ENCODE measurements at regions not wholly inside any gene's neighbourhood (a gene's known extent, or its start where the extent isn't known, plus 50 kb on each side); places are given as distances from the start of the nearest gene placed in this dataset.
A peak's percentile ranks its signal among the peaks of the same experiment; 100 is the strongest.

DNA sequence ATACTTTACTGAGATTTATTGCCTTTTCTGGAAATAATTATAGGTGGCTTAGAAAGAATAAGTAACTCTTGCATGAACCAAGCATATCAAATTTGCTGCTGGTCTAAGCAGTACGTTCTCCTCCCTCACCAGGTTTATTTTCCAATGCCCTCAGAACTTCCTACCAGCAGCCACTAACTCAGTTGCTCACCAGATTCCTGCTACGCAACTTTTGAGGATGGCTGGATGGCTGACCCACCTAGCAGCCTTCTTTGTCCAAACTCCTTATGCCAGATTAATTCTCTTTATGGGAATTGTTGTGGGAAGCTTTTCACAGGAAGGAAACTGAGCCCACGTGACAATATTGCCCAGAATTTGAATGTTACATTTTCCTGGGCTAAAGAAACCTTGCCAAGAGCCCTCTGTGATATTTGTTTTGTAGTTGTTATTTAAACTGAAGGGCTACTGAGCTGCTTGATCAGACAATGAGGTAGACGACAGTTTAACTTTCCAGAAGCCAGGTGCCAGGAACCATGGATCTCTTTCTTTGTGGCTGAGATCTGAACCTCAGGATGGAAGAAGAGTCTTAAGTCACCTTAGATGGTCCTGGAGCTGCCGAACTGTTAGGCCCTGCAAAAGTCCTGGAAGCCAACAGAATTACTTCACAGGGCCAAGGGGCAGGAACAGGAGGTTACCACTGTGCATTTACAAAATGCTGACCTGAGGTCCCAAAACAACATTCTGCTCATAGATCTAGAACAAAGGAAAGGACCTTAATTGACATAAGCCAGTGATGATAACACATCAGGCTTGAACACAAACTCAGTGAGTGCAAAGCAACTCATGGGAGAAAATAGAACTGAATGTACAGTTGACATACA is 85.5 kb upstream of the ATP1A1 start:
- TF ChIP-seq, protein P1, sequence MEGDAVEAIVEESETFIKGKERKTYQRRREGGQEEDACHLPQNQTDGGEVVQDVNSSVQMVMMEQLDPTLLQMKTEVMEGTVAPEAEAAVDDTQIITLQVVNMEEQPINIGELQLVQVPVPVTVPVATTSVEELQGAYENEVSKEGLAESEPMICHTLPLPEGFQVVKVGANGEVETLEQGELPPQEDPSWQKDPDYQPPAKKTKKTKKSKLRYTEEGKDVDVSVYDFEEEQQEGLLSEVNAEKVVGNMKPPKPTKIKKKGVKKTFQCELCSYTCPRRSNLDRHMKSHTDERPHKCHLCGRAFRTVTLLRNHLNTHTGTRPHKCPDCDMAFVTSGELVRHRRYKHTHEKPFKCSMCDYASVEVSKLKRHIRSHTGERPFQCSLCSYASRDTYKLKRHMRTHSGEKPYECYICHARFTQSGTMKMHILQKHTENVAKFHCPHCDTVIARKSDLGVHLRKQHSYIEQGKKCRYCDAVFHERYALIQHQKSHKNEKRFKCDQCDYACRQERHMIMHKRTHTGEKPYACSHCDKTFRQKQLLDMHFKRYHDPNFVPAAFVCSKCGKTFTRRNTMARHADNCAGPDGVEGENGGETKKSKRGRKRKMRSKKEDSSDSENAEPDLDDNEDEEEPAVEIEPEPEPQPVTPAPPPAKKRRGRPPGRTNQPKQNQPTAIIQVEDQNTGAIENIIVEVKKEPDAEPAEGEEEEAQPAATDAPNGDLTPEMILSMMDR (IDR thresholded peaks at IDR 0.05; ENCODE audit: insufficient read depth, low read length, severe bottlenecking): no peak
- Histone ChIP-seq H3K36me3 (ENCODE audit: control insufficient read depth, insufficient read depth, low read length) (no peaks in the 10 kb centered on the region), H3K4me3 (ENCODE audit: low read depth, low read length) (no peak overlapping the region), H3K27me3 (ENCODE audit: control insufficient read depth, insufficient read depth, low read length) (no peaks in the 10 kb centered on the region)
- DNase-seq (ENCODE audit: low read depth) (no peak), FAIRE-seq (no peak)

DNA sequence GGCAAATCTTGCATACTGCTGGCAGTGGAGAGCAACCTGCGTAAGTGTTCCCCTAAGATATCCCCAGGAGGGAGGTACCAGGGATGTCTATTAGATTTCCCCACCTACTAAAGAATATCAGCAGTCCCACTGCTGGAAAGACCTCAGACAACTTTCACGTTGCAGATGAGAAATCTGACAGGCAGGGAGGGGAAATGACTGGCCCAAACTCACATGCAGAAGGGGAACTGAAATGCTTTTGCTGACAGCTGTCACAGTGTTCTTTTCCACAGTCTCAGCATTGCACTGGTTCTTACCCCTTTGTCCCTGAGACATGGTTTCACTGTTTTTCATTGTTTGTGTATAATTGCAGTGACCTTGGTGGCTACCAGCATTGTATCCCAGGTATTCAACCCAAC is 84.8 kb upstream of the ATP1A1 start:
- TF ChIP-seq, protein P1 (IDR thresholded peaks at IDR 0.05; ENCODE audit: insufficient read depth, low read length, severe bottlenecking): no peak
- Histone ChIP-seq H3K36me3 (ENCODE audit: control insufficient read depth, insufficient read depth, low read length) (no peaks in the 10 kb centered on the region), H3K27me3 (ENCODE audit: control insufficient read depth, insufficient read depth, low read length) (no peaks in the 10 kb centered on the region), H3K4me3 (ENCODE audit: low read depth, low read length) (no peak overlapping the region)
- DNase-seq (ENCODE audit: low read depth) (no peak), FAIRE-seq (no peak)

DNA sequence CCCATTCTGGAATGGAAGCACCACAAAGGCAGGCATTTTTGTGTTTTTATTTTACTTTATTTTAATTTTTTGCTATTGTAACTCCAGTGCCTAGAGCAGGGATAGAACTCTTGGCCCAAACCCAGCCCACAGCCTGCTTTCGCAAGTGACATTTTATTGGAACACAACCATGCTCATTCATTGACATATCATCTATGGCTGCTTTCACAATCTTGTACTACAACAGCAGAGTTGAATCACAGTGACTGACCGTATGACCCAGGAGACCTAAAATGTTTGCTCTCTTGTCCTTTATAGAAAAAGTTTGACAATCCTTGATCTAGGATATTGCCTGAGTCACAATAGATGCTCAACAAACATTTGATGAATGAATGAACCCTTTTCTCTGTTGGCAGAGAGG is 83.9 kb upstream of the ATP1A1 start:
- DNase-seq (ENCODE audit: low read depth): peak; percentile 63
- Histone ChIP-seq H3K27me3 (ENCODE audit: control insufficient read depth, insufficient read depth, low read length) (no peaks in the 10 kb centered on the region), H3K4me3 (ENCODE audit: low read depth, low read length) (no peak overlapping the region), H3K36me3 (ENCODE audit: control insufficient read depth, insufficient read depth, low read length) (no peaks in the 10 kb centered on the region)
- FAIRE-seq: no peak
- TF ChIP-seq, protein P1 (IDR thresholded peaks at IDR 0.05; ENCODE audit: insufficient read depth, low read length, severe bottlenecking): no peak

DNA sequence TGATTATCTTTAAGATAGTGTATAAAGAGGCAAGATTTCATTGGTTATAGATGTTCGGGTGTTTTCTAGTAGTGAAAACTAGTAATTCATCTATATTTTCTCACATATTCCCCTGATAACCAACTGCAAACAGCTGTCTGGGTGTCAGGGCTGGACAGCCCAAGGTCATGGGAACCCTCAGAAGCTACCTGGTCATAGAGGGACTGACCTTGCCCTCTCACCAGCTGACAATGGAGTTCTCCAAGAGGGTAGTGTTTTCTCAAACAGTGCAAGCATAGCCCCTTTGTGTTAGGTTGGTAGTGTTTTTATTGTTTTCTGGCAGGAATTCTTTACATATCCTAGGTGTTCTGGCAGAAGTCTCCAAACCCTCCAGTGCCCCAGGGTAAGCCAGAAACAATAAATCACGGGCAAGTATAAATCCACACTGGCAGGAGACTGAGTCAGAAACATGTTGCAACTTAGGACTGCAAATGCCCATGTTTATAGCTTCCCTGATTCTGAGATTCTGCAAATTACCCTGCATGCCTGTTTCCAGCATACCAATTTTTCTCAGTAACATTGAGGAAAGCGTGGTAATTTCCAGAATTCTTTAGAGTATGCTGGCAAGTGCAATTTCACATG is 82.8 kb upstream of the ATP1A1 start:
- Histone ChIP-seq H3K27me3 (ENCODE audit: control insufficient read depth, insufficient read depth, low read length) (no peaks in the 10 kb centered on the region), H3K36me3 (ENCODE audit: control insufficient read depth, insufficient read depth, low read length) (no peaks in the 10 kb centered on the region), H3K4me3 (ENCODE audit: low read depth, low read length) (no peak overlapping the region)
- TF ChIP-seq, protein P1 (IDR thresholded peaks at IDR 0.05; ENCODE audit: insufficient read depth, low read length, severe bottlenecking): no peak
- FAIRE-seq: no peak
- DNase-seq (ENCODE audit: low read depth): peak; percentile 90

DNA sequence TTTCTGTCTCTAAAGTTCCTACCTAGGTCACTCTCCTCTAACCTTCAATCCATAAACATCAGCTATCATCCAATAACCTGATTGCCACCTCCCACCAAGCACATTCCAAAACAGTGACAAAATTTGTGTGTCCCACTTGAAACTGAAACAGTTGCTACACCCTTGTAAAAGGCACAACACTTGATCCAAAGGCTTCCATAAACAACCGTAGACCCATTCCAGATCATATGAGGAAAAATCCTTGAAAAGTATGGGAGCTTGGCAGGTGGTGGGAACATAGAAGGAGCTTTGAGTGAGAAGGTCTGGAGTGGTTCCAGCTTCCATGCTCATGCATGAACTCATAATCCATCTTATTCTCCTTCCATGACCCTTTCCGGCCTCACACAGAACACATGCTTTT is 82.0 kb upstream of the ATP1A1 start:
- peak; percentile 8 for DNase-seq (ENCODE audit: low read depth)
- Histone ChIP-seq H3K4me3 (ENCODE audit: low read depth, low read length) (no peak overlapping the region), H3K36me3 (ENCODE audit: control insufficient read depth, insufficient read depth, low read length) (no peaks in the 10 kb centered on the region), H3K27me3 (ENCODE audit: control insufficient read depth, insufficient read depth, low read length) (no peaks in the 10 kb centered on the region)
- no peak for FAIRE-seq
- TF ChIP-seq, protein P1 (IDR thresholded peaks at IDR 0.05; ENCODE audit: insufficient read depth, low read length, severe bottlenecking): no peak
